GM12864 (cell line): ENCODE measurements at regions not wholly inside any gene's neighbourhood (a gene's known extent, or its start where the extent isn't known, plus 50 kb on each side); places are given as distances from the start of the nearest gene placed in this dataset.

Source experiments
- DNase-seq: peaks from one replicate; pipeline ENCODE4 v3.0.0-alpha.2; 2011; ENCODE audit warnings: low read depth
- H3K4me3 ChIP-seq: 2 replicates; pipeline ENCODE4 v1.5.1; 2011; ENCODE audit warnings: mild to moderate bottlenecking, low read depth, low read length, control low read depth
- TF ChIP-seq, protein P1 (sequence below): IDR thresholded peaks from 2 replicates; pipeline ENCODE4 v1.5.1; 2011; ENCODE audit warnings: low read depth, mild to moderate bottlenecking, moderate library complexity, low read length, control low read depth, inconsistent platforms; ENCODE audit errors: missing control alignments

DNA sequence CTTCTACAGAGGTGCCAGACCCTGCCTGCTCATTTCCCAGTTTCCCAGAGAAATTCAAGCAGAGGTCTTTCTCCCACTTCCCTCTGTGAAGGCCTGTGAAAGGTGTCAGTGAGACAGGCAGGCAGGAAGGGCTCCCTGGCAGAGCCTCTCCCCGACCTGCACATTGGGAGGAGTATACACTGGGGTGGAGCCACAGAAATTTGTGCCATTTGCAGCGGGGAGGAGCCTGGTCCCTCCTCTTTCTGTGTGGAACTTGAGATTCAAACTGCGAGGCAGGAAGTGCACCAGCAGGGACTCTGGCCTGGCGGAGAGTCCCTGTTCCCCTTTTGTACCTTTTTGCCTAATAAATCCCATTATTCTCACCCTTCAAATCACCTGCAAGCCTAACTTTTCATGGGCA, 54.6 kb upstream of the OPN4 start:
- TF ChIP-seq, protein P1, sequence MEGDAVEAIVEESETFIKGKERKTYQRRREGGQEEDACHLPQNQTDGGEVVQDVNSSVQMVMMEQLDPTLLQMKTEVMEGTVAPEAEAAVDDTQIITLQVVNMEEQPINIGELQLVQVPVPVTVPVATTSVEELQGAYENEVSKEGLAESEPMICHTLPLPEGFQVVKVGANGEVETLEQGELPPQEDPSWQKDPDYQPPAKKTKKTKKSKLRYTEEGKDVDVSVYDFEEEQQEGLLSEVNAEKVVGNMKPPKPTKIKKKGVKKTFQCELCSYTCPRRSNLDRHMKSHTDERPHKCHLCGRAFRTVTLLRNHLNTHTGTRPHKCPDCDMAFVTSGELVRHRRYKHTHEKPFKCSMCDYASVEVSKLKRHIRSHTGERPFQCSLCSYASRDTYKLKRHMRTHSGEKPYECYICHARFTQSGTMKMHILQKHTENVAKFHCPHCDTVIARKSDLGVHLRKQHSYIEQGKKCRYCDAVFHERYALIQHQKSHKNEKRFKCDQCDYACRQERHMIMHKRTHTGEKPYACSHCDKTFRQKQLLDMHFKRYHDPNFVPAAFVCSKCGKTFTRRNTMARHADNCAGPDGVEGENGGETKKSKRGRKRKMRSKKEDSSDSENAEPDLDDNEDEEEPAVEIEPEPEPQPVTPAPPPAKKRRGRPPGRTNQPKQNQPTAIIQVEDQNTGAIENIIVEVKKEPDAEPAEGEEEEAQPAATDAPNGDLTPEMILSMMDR: no peak
- DNase-seq: peak; percentile 43

DNA sequence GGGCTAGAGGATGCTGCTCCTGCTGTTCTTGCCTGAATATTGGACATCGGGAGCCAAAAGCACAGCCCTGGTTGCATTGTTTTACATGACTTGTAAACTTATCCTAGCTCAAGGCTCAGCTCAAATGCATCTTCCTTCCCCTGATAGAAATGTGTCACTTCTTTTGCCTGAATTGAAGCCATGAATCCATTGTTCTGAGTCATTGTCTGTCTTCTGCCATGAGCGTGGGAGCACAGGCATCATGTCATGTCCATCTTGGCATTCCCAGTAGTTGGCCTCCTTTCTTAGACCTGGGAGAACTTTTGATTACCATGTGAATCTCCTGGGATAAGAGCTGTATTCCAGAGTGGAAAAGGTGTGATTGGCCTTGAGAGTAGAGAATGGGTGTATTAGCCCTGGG, 54.1 kb upstream of the OPN4 start:
- H3K4me3 ChIP-seq: no peak overlapping the region
- DNase-seq: no peak
- TF ChIP-seq, protein P1: no peak

More for the DNA sequence above, 54.6 kb upstream of the OPN4 start:
- no peak overlapping the region for H3K4me3 ChIP-seq

DNA sequence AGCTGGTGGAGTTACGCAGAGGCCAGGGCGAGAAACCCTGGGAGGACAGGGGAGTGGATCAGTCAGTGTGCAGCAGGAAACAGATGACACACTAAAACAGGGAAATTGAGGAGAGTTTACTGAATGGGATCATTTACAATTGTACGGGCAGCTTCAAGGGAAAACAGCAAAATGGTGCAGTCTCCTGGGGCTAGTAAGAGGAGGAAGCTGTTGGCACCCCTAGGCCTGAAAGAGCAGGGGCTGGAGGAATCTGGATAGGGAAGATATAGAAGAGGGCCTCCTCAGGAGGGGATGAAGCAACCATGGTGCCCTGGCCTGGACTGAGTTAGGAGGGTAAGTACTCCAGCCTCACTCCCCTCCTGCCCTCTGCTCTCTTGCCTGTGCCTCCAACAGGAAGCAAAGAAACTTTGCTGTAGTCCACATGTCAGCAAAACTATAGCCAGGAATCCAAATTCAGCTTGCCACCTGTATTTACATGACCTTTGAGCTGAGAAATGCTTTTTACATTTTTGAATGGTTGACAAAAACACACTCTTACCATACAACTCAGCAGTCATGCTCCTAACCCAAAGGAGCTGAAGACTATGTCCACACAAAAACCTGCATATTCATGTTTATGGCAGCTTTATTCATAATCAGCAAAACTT, 52.3 kb upstream of the OPN4 start:
- no peak overlapping the region for H3K4me3 ChIP-seq
- TF ChIP-seq, protein P1: no peak
- no peak for DNase-seq

DNA sequence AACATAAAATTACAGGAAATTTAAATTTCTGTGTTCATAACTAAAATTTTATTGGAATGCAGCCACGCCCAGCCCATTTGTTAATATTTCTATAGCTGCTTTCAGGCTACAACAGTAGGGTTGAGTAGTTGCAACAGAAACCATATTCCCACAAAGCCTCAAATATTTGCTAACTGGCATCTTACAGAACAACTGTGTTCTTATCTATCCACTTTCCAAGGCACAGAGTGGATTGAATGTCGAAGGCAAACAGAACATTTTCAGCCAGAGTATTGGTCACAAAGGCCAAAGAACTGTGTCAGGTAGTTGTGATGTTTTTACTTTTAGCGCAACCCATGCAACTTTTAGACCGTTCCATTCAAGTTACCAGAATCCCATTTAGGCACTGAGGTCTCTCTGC, 51.1 kb upstream of the OPN4 start:
- no peak for DNase-seq
- TF ChIP-seq, protein P1: no peak
- no peak overlapping the region for H3K4me3 ChIP-seq
